Body of pancreas (tissue), 4 donors: ENCODE measurements at regions not wholly inside any gene's neighbourhood (a gene's known extent, or its start where the extent isn't known, plus 50 kb on each side); places are given as distances from the start of the nearest gene placed in this dataset.
A peak's percentile ranks its signal among the peaks of the same experiment; 100 is the strongest.
"Not testable (repeated sequence)": the region's sequence is repeated elsewhere in the genome, so short reads cannot be mapped to it uniquely, and the experiment has no call there.

Experiments
- ATAC-seq: fragments of 150-250 bp; one replicate; pipeline ENCODE4 v1.9.1; 2016
- DNase-seq, 4 donors: peaks; one replicate each; pipeline ENCODE4 v3.0.0-alpha.2; 2019
- H3K27ac ChIP-seq, 4 donors: fragments of 200-600 bp; sonication (generic); 1 replicate in 3 of 4; 2 replicates in 1 of 4; pipeline versions ENCODE4 v1.5.1 to v1.6.1; 2016 to 2019; ENCODE audit warnings: mild to moderate bottlenecking in 1 of 4, mixed read lengths in 1 of 4, moderate library complexity in 1 of 4
- H3K27me3 ChIP-seq, 2 donors: fragments of 200-600 bp; sonication (generic); one replicate each; pipeline ENCODE4 v1.6.0; 2016; ENCODE audit warnings: mild to moderate bottlenecking in 1 of 2
- H3K36me3 ChIP-seq, 2 donors: fragments of 200-600 bp; sonication (generic); replicated peaks in 1 of 2; 2 replicates each; pipeline ENCODE4 v1.5.1; 2016; ENCODE audit warnings: low read depth in 2 of 2; ENCODE audit not compliant: insufficient read depth in 1 of 2
- H3K4me1 ChIP-seq: fragments of 200-600 bp; sonication (generic); one replicate; pipeline ENCODE4 v1.6.0; 2016
- H3K4me3 ChIP-seq, 2 donors: fragments of 200-600 bp; sonication (generic); 1 replicate in 1 of 2; 2 replicates in 1 of 2; pipeline ENCODE4 v1.5.1; 2016 to 2019
- H3K9me3 ChIP-seq, 3 donors: fragments of 200-600 bp; sonication (generic); 1 replicate in 2 of 3; 2 replicates in 1 of 3; pipeline ENCODE4 v1.5.1; 2016
- POLR2A ChIP-seq, 3 donors: fragments of 450-650 bp; IDR thresholded peaks; one replicate each; pipeline ENCODE4 v1.6.1; 2016; ENCODE audit warnings: antibody characterized with exemption in 3 of 3, mild to moderate bottlenecking in 2 of 3
- WGBS, 2 donors: methylation state at CpG; one replicate each; pipeline ENCODE4 v1.1.5; 2017; 5-methylcytosine and 5-hydroxymethylcytosine counted together
- intact Hi-C: fragments of 100-400 bp; cut with DNase I; formaldehyde crosslinking; loops from one replicate; pipeline ENCODE4 v1.15.1; 2023
- TF ChIP-seq, protein P1 (sequence below), 7 experiments: fragments of 450-650 bp in 4 of 7; fragments of 200-600 bp in 3 of 7; sonication (generic) in 3 of 7; IDR thresholded peaks; one replicate each; pipeline ENCODE4 v1.5.1; 2016 to 2019; ENCODE audit warnings: antibody characterized with exemption in 7 of 7

DNA sequence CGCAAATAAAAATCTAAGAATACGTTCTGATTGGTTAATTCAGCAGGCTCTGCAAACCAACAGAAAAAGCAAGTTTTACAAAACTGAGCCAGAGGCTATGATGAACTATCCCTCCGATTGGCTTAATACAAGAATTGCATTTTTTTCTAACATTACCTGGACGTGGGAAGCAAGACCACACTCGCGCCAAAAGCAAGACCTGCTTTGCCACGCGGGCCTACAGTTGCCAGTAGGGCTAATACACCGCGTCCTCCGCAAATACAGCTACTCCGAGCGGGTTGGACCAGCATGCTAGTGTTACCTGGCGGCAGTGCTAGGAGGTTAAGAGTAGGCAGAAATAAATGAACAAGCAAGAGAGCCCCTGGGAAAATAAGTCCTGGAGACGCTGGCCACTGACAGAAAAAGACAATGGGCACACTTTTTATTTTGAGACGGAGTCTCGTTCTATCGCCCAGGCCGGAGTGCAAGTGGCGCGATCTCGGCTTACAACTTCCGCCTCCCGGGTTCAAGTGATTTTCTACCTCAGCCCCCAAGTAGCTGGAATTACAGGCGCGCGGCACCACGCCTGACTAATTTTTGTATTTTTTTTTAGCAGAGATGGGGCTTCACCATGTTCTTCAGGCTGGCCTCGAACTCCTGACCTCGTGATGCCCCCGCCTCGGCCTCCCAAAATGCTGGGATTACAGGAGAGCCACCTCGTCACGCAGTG is 131.9 kb upstream of the BTN3A2 start:
- Histone ChIP-seq H3K36me3 (no peaks in the 10 kb centered on the region), H3K4me3 (no peak overlapping the region), H3K9me3 (no peaks in the 10 kb centered on the region), H3K4me1 (peaks cover 20% of the 10 kb centered on the region), H3K27me3 (peaks cover 0 to 25% of the 10 kb centered on the region in 2 donors), H3K27ac (peak overlapping the region in 1 of 4 donors; percentile 62)
- TF ChIP-seq, protein P1, sequence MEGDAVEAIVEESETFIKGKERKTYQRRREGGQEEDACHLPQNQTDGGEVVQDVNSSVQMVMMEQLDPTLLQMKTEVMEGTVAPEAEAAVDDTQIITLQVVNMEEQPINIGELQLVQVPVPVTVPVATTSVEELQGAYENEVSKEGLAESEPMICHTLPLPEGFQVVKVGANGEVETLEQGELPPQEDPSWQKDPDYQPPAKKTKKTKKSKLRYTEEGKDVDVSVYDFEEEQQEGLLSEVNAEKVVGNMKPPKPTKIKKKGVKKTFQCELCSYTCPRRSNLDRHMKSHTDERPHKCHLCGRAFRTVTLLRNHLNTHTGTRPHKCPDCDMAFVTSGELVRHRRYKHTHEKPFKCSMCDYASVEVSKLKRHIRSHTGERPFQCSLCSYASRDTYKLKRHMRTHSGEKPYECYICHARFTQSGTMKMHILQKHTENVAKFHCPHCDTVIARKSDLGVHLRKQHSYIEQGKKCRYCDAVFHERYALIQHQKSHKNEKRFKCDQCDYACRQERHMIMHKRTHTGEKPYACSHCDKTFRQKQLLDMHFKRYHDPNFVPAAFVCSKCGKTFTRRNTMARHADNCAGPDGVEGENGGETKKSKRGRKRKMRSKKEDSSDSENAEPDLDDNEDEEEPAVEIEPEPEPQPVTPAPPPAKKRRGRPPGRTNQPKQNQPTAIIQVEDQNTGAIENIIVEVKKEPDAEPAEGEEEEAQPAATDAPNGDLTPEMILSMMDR (IDR thresholded peaks at IDR 0.05) = no peak
- TF ChIP-seq POLR2A (IDR thresholded peaks at IDR 0.05) = no peak
- DNase-seq (no peak), ATAC-seq (no peak)
- intact Hi-C loops = no loop called here
- 22 to 25% methylated on average over 30 to 34 of the region's 34 CpGs for WGBS, 2 donors

DNA sequence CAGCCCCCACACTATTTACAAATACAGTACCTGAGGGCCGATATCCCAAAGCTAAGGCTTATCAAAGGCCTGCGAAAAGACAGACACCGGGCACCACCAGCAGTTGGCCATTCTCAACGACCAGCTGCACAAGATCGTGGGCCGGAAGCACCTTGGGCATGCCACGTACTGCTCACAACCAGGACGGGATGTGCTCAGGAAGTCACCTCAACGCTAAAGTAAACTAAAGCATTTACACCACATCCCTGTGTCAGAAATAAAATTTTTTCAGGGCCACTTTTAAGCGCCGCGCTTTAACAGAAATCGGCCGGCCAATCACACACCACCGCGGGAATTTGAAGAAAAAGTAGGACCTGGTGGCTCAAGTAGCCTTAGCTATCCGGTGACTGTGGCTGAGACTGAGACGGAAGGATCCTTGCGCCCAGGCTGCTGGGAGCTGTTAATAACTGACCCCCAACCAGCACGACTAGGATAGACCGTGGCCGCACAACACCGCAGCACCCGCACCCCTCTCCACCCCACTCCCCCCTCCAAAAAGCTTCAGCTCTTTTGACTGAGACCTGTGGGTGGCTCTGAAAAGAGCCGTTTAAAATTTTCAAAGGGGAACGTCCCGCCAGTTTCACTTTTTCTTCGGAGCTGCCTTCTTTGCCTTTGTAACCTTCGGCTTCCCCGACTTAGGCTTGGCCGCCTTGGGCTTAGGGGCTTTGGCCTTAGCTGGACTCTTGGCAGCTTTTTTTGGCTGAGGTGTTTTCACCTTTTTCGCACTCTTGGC is 131.2 kb upstream of the BTN3A2 start:
- WGBS, 2 donors = 2 to 5% methylated on average over 30 to 32 of the region's 32 CpGs
- H3K4me3 ChIP-seq = peak overlapping the region in 1 of 2 donors; percentile 4
- DNase-seq (peak in 3 of 4 donors; percentile 39 to 55 (median 39)), ATAC-seq (peak; percentile 43)
- H3K9me3 ChIP-seq = no peaks in the 10 kb centered on the region
- TF ChIP-seq, protein P1 (IDR thresholded peaks at IDR 0.05) = no peak
- TF ChIP-seq POLR2A (IDR thresholded peaks at IDR 0.05) = peak in 1 of 3 donors; percentile 5
- H3K36me3 ChIP-seq = no peaks in the 10 kb centered on the region
- peaks cover 0 to 25% of the 10 kb centered on the region in 2 donors for H3K27me3 ChIP-seq
- intact Hi-C loops = no loop called here
- H3K27ac ChIP-seq = peak overlapping the region in 2 of 4 donors; percentile 28 to 62
- H3K4me1 ChIP-seq = peaks cover 20% of the 10 kb centered on the region

DNA sequence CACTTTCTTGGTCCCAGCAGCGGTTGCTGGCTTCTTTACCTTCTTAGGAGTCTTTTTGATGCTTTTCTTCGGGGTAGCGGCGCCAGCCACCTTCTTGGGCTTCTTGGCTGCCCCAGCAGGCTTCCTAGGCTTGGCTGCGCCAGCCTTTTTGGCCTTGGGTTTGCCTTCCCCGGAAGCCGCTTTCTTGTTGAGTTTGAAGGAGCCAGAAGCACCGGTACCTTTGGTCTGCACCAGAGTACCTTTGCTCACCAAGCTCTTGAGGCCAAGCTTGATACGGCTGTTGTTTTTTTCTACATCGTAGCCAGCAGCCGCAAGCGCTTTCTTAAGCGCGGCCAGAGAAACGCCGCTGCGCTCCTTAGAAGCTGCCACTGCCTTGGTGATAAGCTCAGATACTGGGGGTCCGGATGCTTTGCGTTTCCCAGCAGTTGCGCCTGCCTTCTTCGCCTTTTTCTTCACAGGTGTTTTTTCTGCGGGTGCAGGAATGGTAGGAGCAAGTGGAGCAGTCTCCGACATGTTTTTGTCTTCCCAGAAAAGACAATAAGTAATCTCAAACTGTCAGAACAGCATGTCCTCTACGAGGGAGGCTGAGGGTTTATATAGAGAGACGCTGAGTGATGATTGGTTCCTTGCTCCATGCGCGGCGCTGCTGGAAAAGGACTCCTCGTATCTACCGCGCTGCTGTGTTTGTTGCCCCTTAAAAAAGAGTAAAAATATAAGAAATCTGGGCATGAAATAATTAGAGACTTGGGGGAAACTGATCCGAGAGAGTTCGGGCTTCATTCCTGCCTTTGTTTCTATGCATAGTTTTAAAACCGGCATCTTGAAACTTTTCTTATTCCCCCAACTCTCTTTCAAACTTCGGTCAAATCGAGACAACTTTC is 130.3 kb upstream of the BTN3A2 start:
- Histone ChIP-seq H3K4me1 (peaks cover 20% of the 10 kb centered on the region), H3K36me3 (no peaks in the 10 kb centered on the region), H3K9me3 (no peaks in the 10 kb centered on the region), H3K27me3 (peaks cover 0 to 25% of the 10 kb centered on the region in 2 donors), H3K4me3 (peak overlapping the region in 1 of 2 donors; percentile 4), H3K27ac (peak overlapping the region in 2 of 4 donors; percentile 28 to 62)
- peak in 1 of 4 donors; percentile 59 for DNase-seq
- intact Hi-C loops = no loop called here
- 5 to 10% methylated on average over 36 of the region's 36 CpGs for WGBS, 2 donors
- peak; percentile 16 to 86 (median 70) for TF ChIP-seq POLR2A (IDR thresholded peaks at IDR 0.05)
- TF ChIP-seq, protein P1 (IDR thresholded peaks at IDR 0.05) = no peak
- peak; percentile 49 for ATAC-seq

DNA sequence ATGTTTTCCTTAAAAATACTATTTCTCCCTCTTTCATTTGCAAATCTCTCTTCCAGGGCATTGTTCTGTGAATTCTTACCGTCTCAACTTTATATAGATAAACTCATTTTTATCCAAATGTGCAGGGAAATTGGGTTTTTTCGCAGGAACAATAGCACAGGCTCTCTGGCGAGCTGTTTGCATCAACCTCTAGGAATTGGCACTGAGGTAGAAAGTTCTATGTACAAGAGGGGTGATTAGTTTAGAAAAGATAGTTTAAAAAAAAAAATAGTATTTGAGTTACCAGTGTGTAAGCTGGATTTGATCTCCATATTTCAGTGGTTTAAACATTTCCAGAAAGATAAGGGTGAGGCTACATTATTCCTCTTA is 129.7 kb upstream of the BTN3A2 start:
- no peak overlapping the region for H3K27ac ChIP-seq
- peaks cover 20% of the 10 kb centered on the region for H3K4me1 ChIP-seq

DNA sequence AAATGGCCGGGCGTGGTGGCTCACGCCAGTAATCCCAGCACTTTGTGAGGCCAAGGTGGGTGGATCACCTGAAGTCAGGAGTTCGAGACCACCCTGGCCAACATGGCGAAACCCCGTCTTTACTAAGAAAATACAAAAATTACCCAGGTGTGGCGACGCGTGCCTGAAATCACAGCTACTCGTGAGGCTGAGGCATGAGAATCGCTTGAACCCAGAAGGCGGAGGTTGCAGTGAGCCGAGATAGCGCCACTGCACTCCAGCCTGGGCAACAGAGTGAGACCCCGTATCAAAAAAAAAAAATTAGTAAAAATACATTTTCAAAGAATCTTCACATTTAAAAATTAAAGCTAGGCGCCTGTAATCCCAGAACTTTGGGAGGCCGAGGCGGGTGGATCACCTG is 125.6 kb upstream of the BTN3A2 start:
- 90 to 93% methylated on average over 18 of the region's 18 CpGs for WGBS, 2 donors
- ATAC-seq, intact Hi-C loops, H3K9me3 ChIP-seq, H3K27ac ChIP-seq, H3K36me3 ChIP-seq, H3K4me3 ChIP-seq, DNase-seq, H3K4me1 ChIP-seq: not testable (repeated sequence)
- H3K27me3 ChIP-seq = peaks cover 0 to 22% of the 10 kb centered on the region in 2 donors

More for the DNA sequence above, 129.7 kb upstream of the BTN3A2 start:
- H3K36me3 ChIP-seq = no peaks in the 10 kb centered on the region
- ATAC-seq = no peak
- no peaks in the 10 kb centered on the region for H3K9me3 ChIP-seq
- intact Hi-C loops = no loop called here
- peaks cover 0 to 27% of the 10 kb centered on the region in 2 donors for H3K27me3 ChIP-seq
- WGBS, 2 donors = 48 to 56% methylated on average over 3 of the region's 3 CpGs
- H3K4me3 ChIP-seq = no peak overlapping the region
- DNase-seq = no peak
- TF ChIP-seq, protein P1 (IDR thresholded peaks at IDR 0.05) = no peak
